Suprapubic skin (tissue), 4 donors: ENCODE measurements at regions not wholly inside any gene's neighbourhood (a gene's known extent, or its start where the extent isn't known, plus 50 kb on each side); places are given as distances from the start of the nearest gene placed in this dataset.

Source experiments
- POLR2A ChIP-seq, 2 donors: fragments of 450-650 bp; IDR thresholded peaks; one replicate each; pipeline ENCODE4 v1.6.1; 2017; ENCODE audit warnings: antibody characterized with exemption in 2 of 2, mild to moderate bottlenecking in 2 of 2, moderate library complexity in 2 of 2
- POLR2AphosphoS5 ChIP-seq, 3 donors: sonication (generic); formaldehyde crosslinking; IDR thresholded peaks; one replicate each; pipeline ENCODE4 v1.6.1; 2017; ENCODE audit warnings: antibody characterized with exemption in 3 of 3
- TF ChIP-seq, protein P1 (sequence below), 2 donors: fragments of 200-600 bp in 1 of 2; fragments of 450-650 bp in 1 of 2; sonication (generic) in 1 of 2; IDR thresholded peaks; one replicate each; pipeline ENCODE4 v1.5.1; 2016 to 2019; ENCODE audit warnings: antibody characterized with exemption in 2 of 2, mild to moderate bottlenecking in 1 of 2, moderate library complexity in 1 of 2

DNA sequence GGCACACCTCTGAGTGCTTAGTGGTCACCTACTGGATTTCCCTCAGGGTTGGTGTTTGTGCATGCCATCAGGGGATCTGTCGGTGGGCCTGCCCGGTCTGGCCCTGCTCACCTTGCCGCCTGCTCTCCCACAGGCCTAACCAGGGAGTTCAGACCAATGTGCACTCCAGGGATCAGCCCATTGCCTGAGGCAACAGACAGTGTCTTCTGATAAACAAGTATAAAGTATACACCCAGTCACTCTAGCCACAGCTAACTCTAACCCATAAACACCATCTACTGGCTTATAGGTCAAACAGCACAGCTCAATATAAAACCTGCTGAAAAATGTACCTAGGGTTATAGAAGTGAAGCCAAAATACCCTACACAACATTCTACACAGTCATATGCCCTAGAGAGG lies 1300.0 kb downstream of the PLA2G4A start:
- no peak for TF ChIP-seq POLR2AphosphoS5 (IDR thresholded peaks at IDR 0.05)
- TF ChIP-seq, protein P1, sequence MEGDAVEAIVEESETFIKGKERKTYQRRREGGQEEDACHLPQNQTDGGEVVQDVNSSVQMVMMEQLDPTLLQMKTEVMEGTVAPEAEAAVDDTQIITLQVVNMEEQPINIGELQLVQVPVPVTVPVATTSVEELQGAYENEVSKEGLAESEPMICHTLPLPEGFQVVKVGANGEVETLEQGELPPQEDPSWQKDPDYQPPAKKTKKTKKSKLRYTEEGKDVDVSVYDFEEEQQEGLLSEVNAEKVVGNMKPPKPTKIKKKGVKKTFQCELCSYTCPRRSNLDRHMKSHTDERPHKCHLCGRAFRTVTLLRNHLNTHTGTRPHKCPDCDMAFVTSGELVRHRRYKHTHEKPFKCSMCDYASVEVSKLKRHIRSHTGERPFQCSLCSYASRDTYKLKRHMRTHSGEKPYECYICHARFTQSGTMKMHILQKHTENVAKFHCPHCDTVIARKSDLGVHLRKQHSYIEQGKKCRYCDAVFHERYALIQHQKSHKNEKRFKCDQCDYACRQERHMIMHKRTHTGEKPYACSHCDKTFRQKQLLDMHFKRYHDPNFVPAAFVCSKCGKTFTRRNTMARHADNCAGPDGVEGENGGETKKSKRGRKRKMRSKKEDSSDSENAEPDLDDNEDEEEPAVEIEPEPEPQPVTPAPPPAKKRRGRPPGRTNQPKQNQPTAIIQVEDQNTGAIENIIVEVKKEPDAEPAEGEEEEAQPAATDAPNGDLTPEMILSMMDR (IDR thresholded peaks at IDR 0.05), result no peak
- no peak for TF ChIP-seq POLR2A (IDR thresholded peaks at IDR 0.05)
